OCI-LY1 (cell line): ENCODE measurements at regions not wholly inside any gene's neighbourhood (a gene's known extent, or its start where the extent isn't known, plus 50 kb on each side); places are given as distances from the start of the nearest gene placed in this dataset.

Source experiments
- H2AFZ ChIP-seq: fragments of 200-600 bp; sonication (generic), shearing (Covaris generic); 2 replicates; pipeline ENCODE4 v1.6.0; 2014; ENCODE audit warnings: antibody characterized with exemption, mild to moderate bottlenecking, low read length
- H3F3A ChIP-seq: fragments of 200-600 bp; sonication (generic), shearing (Covaris generic); 2 replicates; pipeline ENCODE4 v1.6.0; 2014; ENCODE audit warnings: mild to moderate bottlenecking, antibody characterized with exemption, low read length, moderate library complexity; ENCODE audit not compliant: insufficient read depth
- H3K27ac ChIP-seq: fragments of 200-600 bp; sonication (generic); 2 replicates; pipeline ENCODE4 v1.5.1; 2014; ENCODE audit warnings: low read length, mixed run types, mild to moderate bottlenecking, low read depth; ENCODE audit not compliant: poor library complexity, severe bottlenecking
- H3K27me3 ChIP-seq: fragments of 200-600 bp; sonication (generic); 2 replicates; pipeline ENCODE4 v1.6.0; 2014; ENCODE audit warnings: antibody characterized with exemption, mild to moderate bottlenecking, low read length, moderate library complexity; ENCODE audit not compliant: insufficient read depth
- H3K36me3 ChIP-seq: fragments of 200-600 bp; sonication (generic); 2 replicates; pipeline ENCODE4 v1.6.1; 2014; ENCODE audit warnings: mild to moderate bottlenecking, antibody characterized with exemption, low read length, moderate library complexity, mixed read lengths; ENCODE audit not compliant: insufficient read depth
- H3K4me1 ChIP-seq: fragments of 200-600 bp; sonication (generic); 2 replicates; pipeline ENCODE4 v1.5.1; 2014; ENCODE audit warnings: mild to moderate bottlenecking, low read length, moderate library complexity; ENCODE audit not compliant: insufficient read depth, severe bottlenecking
- H3K4me2 ChIP-seq: fragments of 200-600 bp; sonication (generic), shearing (Covaris generic); 2 replicates; pipeline ENCODE4 v1.6.1; 2014; ENCODE audit warnings: low read length
- H3K4me3 ChIP-seq: fragments of 200-600 bp; sonication (generic); 2 replicates; pipeline ENCODE4 v1.5.1; 2014; ENCODE audit warnings: low read length, low read depth, mild to moderate bottlenecking, mixed read lengths; ENCODE audit not compliant: poor library complexity, severe bottlenecking
- H3K79me2 ChIP-seq: fragments of 200-600 bp; shearing (Covaris generic); 2 replicates; pipeline ENCODE4 v1.6.1; 2016; ENCODE audit warnings: mixed run types, low read length, mixed read lengths; ENCODE audit not compliant: insufficient read depth
- H3K9ac ChIP-seq: fragments of 200-600 bp; sonication (generic), shearing (Covaris generic); 2 replicates; pipeline ENCODE4 v1.6.1; 2014; ENCODE audit warnings: mild to moderate bottlenecking, low read length, mixed read lengths
- H3K9me2 ChIP-seq: fragments of 200-600 bp; sonication (generic), shearing (Covaris generic); 2 replicates; pipeline ENCODE4 v1.6.1; 2014; ENCODE audit warnings: low read depth, mild to moderate bottlenecking, low read length, mixed read lengths
- H3K9me3 ChIP-seq: fragments of 200-600 bp; shearing (Covaris generic); 2 replicates; pipeline ENCODE4 v1.6.1; 2014; ENCODE audit warnings: low read length, mixed read lengths
- H4K20me1 ChIP-seq: fragments of 200-600 bp; sonication (generic), shearing (Covaris generic); 2 replicates; pipeline ENCODE4 v1.6.0; 2016; ENCODE audit warnings: mild to moderate bottlenecking, low read length; ENCODE audit not compliant: insufficient read depth
- EZH2 ChIP-seq: fragments of 200-600 bp; sonication (generic), shearing (Covaris generic); IDR thresholded peaks from 2 replicates; pipeline ENCODE4 v1.8.0; 2017; ENCODE audit warnings: borderline replicate concordance, mixed run types, mild to moderate bottlenecking, antibody characterized with exemption, low read length, moderate library complexity, mixed read lengths
- TF ChIP-seq, protein P1 (sequence below): fragments of 200-600 bp; sonication (generic), shearing (Covaris generic); IDR thresholded peaks from 2 replicates; pipeline ENCODE4 v1.5.1; 2017; ENCODE audit warnings: mild to moderate bottlenecking, antibody characterized with exemption, low read length, moderate library complexity, mixed read lengths

DNA sequence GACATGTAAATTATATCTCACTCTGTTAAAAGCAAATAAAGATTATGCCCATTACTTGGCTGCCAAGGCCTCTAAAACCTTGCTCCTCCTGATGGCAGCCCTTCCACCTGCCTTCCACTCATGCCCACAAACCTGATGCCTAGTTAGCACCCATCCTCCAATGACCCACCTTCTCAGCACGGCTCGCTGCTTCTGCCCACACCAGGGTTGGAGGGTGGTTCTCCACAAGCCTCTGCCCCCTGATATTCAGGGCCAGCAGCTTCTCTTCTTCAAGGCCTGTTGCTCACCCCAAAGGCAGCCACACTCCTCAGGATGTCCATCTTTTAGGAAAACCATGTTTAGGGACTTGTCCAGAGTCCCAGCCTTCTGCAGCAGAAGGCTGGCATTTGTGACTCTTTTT lies 263.4 kb upstream of the TLE3 start:
- H2AFZ ChIP-seq = no peak overlapping the region
- H4K20me1 ChIP-seq = no peaks in the 10 kb centered on the region
- H3K27me3 ChIP-seq = no peaks in the 10 kb centered on the region
- no peaks in the 10 kb centered on the region for H3K4me1 ChIP-seq
- no peak overlapping the region for H3K27ac ChIP-seq
- no peak overlapping the region for H3K4me3 ChIP-seq
- no peaks in the 10 kb centered on the region for H3F3A ChIP-seq
- no peaks in the 10 kb centered on the region for H3K9me2 ChIP-seq
- 0 out of 2 replicates have a peak, but pooled peaks cover 3% of the 10 kb centered on the region for H3K9me3 ChIP-seq
- TF ChIP-seq, protein P1, sequence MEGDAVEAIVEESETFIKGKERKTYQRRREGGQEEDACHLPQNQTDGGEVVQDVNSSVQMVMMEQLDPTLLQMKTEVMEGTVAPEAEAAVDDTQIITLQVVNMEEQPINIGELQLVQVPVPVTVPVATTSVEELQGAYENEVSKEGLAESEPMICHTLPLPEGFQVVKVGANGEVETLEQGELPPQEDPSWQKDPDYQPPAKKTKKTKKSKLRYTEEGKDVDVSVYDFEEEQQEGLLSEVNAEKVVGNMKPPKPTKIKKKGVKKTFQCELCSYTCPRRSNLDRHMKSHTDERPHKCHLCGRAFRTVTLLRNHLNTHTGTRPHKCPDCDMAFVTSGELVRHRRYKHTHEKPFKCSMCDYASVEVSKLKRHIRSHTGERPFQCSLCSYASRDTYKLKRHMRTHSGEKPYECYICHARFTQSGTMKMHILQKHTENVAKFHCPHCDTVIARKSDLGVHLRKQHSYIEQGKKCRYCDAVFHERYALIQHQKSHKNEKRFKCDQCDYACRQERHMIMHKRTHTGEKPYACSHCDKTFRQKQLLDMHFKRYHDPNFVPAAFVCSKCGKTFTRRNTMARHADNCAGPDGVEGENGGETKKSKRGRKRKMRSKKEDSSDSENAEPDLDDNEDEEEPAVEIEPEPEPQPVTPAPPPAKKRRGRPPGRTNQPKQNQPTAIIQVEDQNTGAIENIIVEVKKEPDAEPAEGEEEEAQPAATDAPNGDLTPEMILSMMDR = no peak
- no peak for TF ChIP-seq EZH2
- no peak overlapping the region for H3K4me2 ChIP-seq
- H3K9ac ChIP-seq = no peak overlapping the region
- H3K79me2 ChIP-seq = no peaks in the 10 kb centered on the region
- H3K36me3 ChIP-seq = no peaks in the 10 kb centered on the region; the same call in 1 of the 2 replicates

DNA sequence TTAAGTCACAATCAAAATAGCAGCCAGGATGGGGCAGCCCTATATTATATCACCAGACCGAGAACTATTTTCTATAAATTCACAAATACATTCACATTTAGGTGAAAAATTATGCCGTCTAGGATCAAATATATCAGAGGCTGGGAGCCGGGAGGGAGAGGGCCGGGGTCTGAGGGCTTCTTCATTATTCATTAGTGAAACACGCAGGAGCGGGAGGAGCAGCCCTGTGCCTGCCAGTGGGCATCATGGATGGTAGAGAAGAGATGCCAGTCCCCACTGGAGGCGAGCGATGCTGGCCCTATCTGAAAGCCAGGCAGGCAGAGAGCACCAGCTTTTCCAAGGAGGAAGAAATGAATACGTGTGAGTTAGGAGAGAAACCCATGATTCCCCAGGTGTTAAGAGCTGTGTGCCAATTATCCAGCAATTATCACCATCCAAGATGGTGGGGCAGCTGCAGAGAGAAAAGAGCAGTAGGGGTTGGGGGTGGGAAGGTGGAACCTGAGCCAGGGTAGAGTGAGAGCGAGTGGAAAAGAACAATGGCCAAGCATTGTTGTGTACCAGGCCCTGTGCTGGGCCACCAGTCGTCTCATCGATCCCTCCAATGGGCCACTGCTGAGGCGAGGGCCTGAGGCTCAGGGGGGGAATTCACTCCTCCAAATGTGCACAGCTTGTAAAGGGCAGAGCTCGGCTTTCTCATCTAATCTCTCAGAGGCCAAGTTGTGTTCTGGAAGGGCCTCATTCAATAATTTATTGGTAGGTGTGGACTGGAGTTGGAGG lies 261.3 kb upstream of the TLE3 start:
- H3K4me2 ChIP-seq = no peak overlapping the region
- H3F3A ChIP-seq = no peaks in the 10 kb centered on the region
- no peaks in the 10 kb centered on the region for H3K79me2 ChIP-seq
- H3K27me3 ChIP-seq = no peaks in the 10 kb centered on the region
- H3K4me1 ChIP-seq = no peaks in the 10 kb centered on the region
- no peaks in the 10 kb centered on the region for H3K9me2 ChIP-seq
- no peak overlapping the region for H3K27ac ChIP-seq
- TF ChIP-seq EZH2 = no peak
- TF ChIP-seq, protein P1 = no peak
- H3K9me3 ChIP-seq = no peaks in the 10 kb centered on the region
- H3K4me3 ChIP-seq = no peak overlapping the region
- no peak overlapping the region for H3K9ac ChIP-seq
- no peaks in the 10 kb centered on the region for H4K20me1 ChIP-seq
- H2AFZ ChIP-seq = no peak overlapping the region
- H3K36me3 ChIP-seq = no peaks in the 10 kb centered on the region

DNA sequence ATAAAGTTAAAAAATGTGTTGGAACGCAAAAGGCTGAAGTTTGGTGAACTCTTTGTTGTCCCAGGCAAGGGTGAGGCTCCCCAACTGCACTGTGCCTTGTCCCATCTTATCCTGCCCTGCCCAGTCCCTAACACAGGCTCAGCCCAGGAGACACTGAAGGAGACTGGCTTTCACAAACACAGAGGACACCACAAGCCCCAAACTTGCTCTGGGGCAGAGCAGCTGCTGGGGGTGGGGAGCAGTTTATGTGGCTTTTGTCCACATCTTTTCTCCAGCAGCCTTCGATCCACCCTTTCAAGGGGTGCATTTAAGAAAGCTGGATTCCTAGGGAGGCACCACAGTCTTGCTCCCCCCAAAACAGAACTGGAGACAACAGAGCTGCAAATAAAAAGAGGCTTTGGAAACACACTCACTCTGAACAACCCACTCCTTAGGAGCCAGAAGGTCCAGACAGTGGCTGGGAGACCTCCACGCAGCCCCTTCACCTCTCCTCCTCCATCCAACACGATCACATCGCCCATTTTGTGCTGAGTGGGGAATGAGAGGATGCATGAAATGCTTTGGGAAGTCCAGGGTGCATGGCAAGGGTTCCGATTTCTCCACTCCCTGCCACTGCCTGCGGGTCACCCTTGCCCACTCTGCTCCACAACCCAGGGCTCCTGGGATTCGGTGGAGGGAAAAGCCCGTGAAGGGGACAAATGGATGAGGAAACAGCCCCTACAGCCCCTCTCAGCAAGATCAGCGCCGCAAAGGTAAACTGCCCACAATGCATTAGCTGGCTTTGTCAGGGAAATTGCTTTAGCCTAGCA lies 260.5 kb upstream of the TLE3 start:
- Histone ChIP-seq H3K9me2 (no peaks in the 10 kb centered on the region), H3K9me3 (no peaks in the 10 kb centered on the region), H3F3A (no peaks in the 10 kb centered on the region), H3K36me3 (no peaks in the 10 kb centered on the region), H4K20me1 (no peaks in the 10 kb centered on the region), H3K79me2 (no peaks in the 10 kb centered on the region), H2AFZ (no peak overlapping the region), H3K4me3 (no peak overlapping the region), H3K4me2 (no peak overlapping the region), H3K4me1 (no peaks in the 10 kb centered on the region), H3K27me3 (no peaks in the 10 kb centered on the region), H3K27ac (no peak overlapping the region), H3K9ac (no peak overlapping the region)
- TF ChIP-seq, protein P1 = no peak
- TF ChIP-seq EZH2 = no peak
